ENCODE measurements at regions not wholly inside any gene's neighbourhood (a gene's known extent, or its start where the extent isn't known, plus 50 kb on each side); places are given as distances from the start of the nearest gene placed in this dataset.

DNA sequence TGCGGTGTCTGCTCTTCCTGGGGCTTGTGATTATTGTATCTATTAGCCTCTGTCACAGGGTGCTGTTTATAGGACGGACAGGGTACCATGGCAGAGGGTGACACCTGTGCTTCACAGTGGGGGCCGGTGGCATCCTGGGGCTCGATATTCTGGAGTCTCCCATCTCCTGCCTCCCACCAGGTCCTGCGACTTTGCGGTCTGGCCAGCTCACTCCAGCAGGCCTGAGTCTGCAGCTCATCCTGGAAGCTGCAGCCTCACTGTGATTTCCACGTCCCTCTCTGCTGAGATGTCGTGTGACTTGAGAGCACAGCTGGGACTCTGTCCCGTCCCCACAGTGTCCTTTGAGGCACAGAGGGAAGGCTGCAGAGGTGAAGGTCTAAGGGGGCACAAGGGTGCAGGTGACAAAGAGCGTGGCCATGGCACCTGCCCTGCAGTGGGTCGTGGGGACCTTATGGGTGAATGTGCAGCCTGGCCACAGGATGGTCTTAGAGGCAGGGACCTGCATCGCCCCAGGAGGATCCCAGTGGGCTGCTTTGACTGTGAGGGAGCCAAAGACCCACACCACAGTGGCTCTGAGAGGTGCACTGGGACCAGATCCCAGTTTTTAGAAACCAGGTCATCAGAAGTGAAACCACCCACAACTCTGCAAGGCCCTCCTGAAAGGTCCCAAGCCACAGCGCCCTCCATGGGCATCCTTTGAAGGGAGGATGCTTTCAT lies 172.8 kb downstream of the KLF13 start:
- H3K27me3 Mint-ChIP-seq (ENCODE audit: unreplicated experiment): peaks cover 4% of the 10 kb centered on the region
- H3K9me3 Mint-ChIP-seq (ENCODE audit: unreplicated experiment): peaks cover 3% of the 10 kb centered on the region
- H3K36me3 Mint-ChIP-seq (ENCODE audit: unreplicated experiment): no peaks in the 10 kb centered on the region
- DNase-seq: no peak
- H3K4me3 Mint-ChIP-seq (ENCODE audit: unreplicated experiment): no peak overlapping the region
- TF ChIP-seq, protein P1, sequence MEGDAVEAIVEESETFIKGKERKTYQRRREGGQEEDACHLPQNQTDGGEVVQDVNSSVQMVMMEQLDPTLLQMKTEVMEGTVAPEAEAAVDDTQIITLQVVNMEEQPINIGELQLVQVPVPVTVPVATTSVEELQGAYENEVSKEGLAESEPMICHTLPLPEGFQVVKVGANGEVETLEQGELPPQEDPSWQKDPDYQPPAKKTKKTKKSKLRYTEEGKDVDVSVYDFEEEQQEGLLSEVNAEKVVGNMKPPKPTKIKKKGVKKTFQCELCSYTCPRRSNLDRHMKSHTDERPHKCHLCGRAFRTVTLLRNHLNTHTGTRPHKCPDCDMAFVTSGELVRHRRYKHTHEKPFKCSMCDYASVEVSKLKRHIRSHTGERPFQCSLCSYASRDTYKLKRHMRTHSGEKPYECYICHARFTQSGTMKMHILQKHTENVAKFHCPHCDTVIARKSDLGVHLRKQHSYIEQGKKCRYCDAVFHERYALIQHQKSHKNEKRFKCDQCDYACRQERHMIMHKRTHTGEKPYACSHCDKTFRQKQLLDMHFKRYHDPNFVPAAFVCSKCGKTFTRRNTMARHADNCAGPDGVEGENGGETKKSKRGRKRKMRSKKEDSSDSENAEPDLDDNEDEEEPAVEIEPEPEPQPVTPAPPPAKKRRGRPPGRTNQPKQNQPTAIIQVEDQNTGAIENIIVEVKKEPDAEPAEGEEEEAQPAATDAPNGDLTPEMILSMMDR (IDR thresholded peaks at IDR 0.05; ENCODE audit: partially characterized antibody, unreplicated experiment): no peak
- H3K4me1 Mint-ChIP-seq (ENCODE audit: low read depth, unreplicated experiment): peaks cover 3% of the 10 kb centered on the region
- no peak overlapping the region for H3K27ac Mint-ChIP-seq (ENCODE audit: unreplicated experiment)

DNA sequence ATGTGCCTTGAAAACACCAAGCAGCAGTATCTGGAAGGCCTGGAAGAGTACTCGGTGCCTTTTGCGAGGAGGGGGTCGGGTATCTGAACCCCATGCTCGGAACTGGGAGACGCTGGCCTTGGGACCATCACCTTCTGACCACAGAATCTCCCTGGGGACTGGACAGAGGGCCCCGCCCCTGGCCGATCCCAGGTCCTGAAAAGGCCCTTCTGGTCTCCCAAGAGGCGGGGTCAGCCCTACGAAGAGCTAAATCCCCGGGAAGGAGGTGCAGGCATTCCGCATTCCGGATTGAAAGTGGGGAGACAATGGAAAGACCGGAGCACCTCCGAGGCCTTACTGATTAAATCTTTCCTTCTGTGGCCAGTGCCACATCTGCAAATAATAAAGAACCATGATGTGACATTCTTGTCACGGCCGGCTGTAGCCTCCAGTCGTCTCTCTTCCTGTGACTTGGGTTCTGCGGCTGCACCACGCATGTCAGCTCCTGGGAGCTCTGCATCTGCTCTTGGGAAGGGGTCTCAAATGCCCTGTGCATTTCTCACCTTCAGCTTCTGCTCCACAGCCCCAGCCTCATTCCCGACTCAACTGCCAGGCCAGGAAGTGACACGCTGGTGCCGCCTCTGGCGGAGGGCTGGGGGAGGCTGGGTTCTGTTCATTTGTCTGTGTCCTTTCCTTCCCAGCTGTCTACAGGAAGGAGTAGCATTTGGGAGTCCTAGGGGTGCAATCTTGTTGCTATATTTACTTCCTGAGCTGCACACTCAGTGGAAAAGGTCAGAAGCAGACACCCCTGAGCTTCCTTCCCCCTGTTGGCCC lies 173.5 kb downstream of the KLF13 start:
- Mint-ChIP-seq H3K27me3 (ENCODE audit: unreplicated experiment) (peaks cover 4% of the 10 kb centered on the region), H3K36me3 (ENCODE audit: unreplicated experiment) (no peaks in the 10 kb centered on the region), H3K4me3 (ENCODE audit: unreplicated experiment) (no peak overlapping the region), H3K9me3 (ENCODE audit: unreplicated experiment) (peaks cover 3% of the 10 kb centered on the region), H3K4me1 (ENCODE audit: low read depth, unreplicated experiment) (peaks cover 3% of the 10 kb centered on the region), H3K27ac (ENCODE audit: unreplicated experiment) (no peak overlapping the region)
- no peak for DNase-seq
- TF ChIP-seq, protein P1 (IDR thresholded peaks at IDR 0.05; ENCODE audit: partially characterized antibody, unreplicated experiment): no peak

DNA sequence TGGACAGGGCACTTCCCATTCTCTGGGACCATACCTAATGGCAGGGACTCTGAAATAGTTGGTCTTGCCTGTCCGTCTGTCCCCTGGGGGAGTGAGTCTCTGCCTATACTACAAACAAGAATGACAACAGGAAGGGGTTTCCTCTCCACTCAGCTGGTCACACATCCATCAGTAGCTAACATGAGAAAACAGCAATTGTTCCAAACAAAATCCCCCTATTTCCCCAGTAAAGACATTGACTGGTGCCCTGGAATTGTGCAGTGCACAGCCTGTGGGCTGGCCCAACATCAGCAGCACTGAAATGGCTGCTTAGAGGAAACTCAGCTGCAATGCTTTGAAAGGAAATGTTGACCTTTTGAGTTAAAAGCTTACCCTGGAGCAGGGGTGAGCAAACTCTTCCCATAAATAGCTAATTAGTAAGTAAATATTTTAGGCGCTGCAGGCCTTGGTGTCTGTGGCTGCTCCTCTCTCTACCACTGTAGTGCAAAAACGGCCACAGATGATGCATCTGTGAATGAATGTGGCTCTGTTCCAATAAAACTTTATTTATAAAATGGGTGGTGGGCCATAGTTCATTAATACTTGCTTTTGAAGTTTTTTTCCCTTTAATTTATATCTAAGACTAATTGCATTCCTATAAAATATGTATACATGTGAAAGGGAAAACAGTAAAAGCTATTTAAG lies 174.3 kb downstream of the KLF13 start:
- TF ChIP-seq, protein P1 (IDR thresholded peaks at IDR 0.05; ENCODE audit: partially characterized antibody, unreplicated experiment): no peak
- no peaks in the 10 kb centered on the region for H3K36me3 Mint-ChIP-seq (ENCODE audit: unreplicated experiment)
- H3K9me3 Mint-ChIP-seq (ENCODE audit: unreplicated experiment): peaks cover 3% of the 10 kb centered on the region
- H3K27ac Mint-ChIP-seq (ENCODE audit: unreplicated experiment): no peak overlapping the region
- no peak overlapping the region for H3K4me3 Mint-ChIP-seq (ENCODE audit: unreplicated experiment)
- H3K27me3 Mint-ChIP-seq (ENCODE audit: unreplicated experiment): peaks cover 4% of the 10 kb centered on the region
- H3K4me1 Mint-ChIP-seq (ENCODE audit: low read depth, unreplicated experiment): peaks cover 3% of the 10 kb centered on the region
- no peak for DNase-seq

DNA sequence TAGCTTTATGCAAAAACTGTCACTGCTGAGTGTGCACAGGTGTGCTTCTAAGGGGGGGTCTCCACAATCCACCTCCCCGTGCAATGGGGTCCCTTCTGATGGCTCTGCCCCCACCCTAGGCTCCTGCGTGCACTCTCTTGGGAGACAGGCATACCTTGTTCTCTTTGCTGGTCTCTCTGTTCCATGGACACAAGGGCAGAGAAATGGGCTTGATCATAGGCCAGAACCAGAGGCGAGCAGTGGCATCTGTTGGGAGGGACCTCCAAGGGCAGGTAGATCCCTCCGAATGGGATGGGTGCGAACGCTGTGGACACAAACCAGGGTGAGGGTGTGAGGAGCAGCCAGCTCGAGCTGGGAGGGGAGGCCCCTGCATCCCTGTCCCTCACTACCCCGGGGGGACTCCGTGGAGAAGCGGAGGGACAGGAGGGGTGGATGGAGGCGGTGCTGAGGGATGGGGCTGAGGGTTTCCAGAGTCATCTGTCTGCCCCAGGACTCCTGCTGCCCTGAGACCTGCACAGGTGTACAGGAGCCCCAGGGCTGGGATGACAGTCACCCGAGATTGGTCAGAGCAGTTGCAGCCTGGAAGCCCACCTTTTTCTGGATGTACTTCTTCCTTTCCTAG lies 175.0 kb downstream of the KLF13 start:
- DNase-seq: no peak
- no peak overlapping the region for H3K27ac Mint-ChIP-seq (ENCODE audit: unreplicated experiment)
- peaks cover 4% of the 10 kb centered on the region for H3K27me3 Mint-ChIP-seq (ENCODE audit: unreplicated experiment)
- H3K36me3 Mint-ChIP-seq (ENCODE audit: unreplicated experiment): no peaks in the 10 kb centered on the region
- TF ChIP-seq, protein P1 (IDR thresholded peaks at IDR 0.05; ENCODE audit: partially characterized antibody, unreplicated experiment): no peak
- no peak overlapping the region for H3K4me3 Mint-ChIP-seq (ENCODE audit: unreplicated experiment)
- peaks cover 3% of the 10 kb centered on the region for H3K9me3 Mint-ChIP-seq (ENCODE audit: unreplicated experiment)
- peaks cover 3% of the 10 kb centered on the region for H3K4me1 Mint-ChIP-seq (ENCODE audit: low read depth, unreplicated experiment)
